ENCODE measurements at regions not wholly inside any gene's neighbourhood (a gene's known extent, or its start where the extent isn't known, plus 50 kb on each side); places are given as distances from the start of the nearest gene placed in this dataset.
A peak's percentile ranks its signal among the peaks of the same experiment; 100 is the strongest.

- no peak for TF ChIP-seq CTCF (IDR thresholded peaks at IDR 0.05; ENCODE audit: low read depth, low read length)
- Histone ChIP-seq H3K36me3 (no peaks in the 10 kb centered on the region), H3K4me3 (ENCODE audit: low read depth, low read length) (no peak overlapping the region), H3K27me3 (ENCODE audit: insufficient read depth, low read depth, severe bottlenecking) (no peaks in the 10 kb centered on the region), H3K9me3 (ENCODE audit: severe bottlenecking) (no peaks in the 10 kb centered on the region), H3K27ac (no peak overlapping the region)
- no peak for DNase-seq
These were observed 678.3 kb upstream of the NR3C2 start for GRCh38 chr4:149120331-149121022.

GRCh38 chr4:149116806-149117205 lies 674.6 kb upstream of the NR3C2 start:
- no peak overlapping the region for H3K27ac ChIP-seq
- H3K9me3 ChIP-seq (ENCODE audit: severe bottlenecking): no peaks in the 10 kb centered on the region
- no peak for DNase-seq
- H3K4me3 ChIP-seq (ENCODE audit: low read depth, low read length): no peak overlapping the region
- no peaks in the 10 kb centered on the region for H3K36me3 ChIP-seq
- no peak for TF ChIP-seq CTCF (IDR thresholded peaks at IDR 0.05; ENCODE audit: low read depth, low read length)
- no peaks in the 10 kb centered on the region for H3K27me3 ChIP-seq (ENCODE audit: insufficient read depth, low read depth, severe bottlenecking)

- Histone ChIP-seq H3K27ac (no peak overlapping the region), H3K4me3 (ENCODE audit: low read depth, low read length) (no peak overlapping the region), H3K9me3 (ENCODE audit: severe bottlenecking) (no peaks in the 10 kb centered on the region), H3K27me3 (ENCODE audit: insufficient read depth, low read depth, severe bottlenecking) (no peaks in the 10 kb centered on the region), H3K36me3 (no peaks in the 10 kb centered on the region)
- no peak for DNase-seq
- TF ChIP-seq CTCF (IDR thresholded peaks at IDR 0.05; ENCODE audit: low read depth, low read length): no peak
These were observed 671.7 kb upstream of the NR3C2 start for GRCh38 chr4:149113804-149114430.

GRCh38 chr4:149112109-149112508 lies 669.9 kb upstream of the NR3C2 start:
- Histone ChIP-seq H3K27me3 (ENCODE audit: insufficient read depth, low read depth, severe bottlenecking) (no peaks in the 10 kb centered on the region), H3K4me3 (ENCODE audit: low read depth, low read length) (no peak overlapping the region), H3K36me3 (no peaks in the 10 kb centered on the region), H3K27ac (no peak overlapping the region), H3K9me3 (ENCODE audit: severe bottlenecking) (no peaks in the 10 kb centered on the region)
- DNase-seq: no peak
- TF ChIP-seq CTCF (IDR thresholded peaks at IDR 0.05; ENCODE audit: low read depth, low read length): 0 out of 2 replicates have a peak, but pooled peaks have one; percentile 1

- H3K27me3 ChIP-seq (ENCODE audit: insufficient read depth, low read depth, severe bottlenecking): no peaks in the 10 kb centered on the region
- H3K4me3 ChIP-seq (ENCODE audit: low read depth, low read length): no peak overlapping the region
- TF ChIP-seq CTCF (IDR thresholded peaks at IDR 0.05; ENCODE audit: low read depth, low read length): no peak
- H3K36me3 ChIP-seq: no peaks in the 10 kb centered on the region
- no peak for DNase-seq
- no peak overlapping the region for H3K27ac ChIP-seq
- no peaks in the 10 kb centered on the region for H3K9me3 ChIP-seq (ENCODE audit: severe bottlenecking)
These were observed 668.3 kb upstream of the NR3C2 start for GRCh38 chr4:149110481-149110880.

Measured in WERI-Rb-1 (cell line).